H9 (cell line): ENCODE measurements at regions not wholly inside any gene's neighbourhood (a gene's known extent, or its start where the extent isn't known, plus 50 kb on each side); places are given as distances from the start of the nearest gene placed in this dataset.

Experiments
- DNase-seq: peaks from one replicate; pipeline ENCODE4 v3.0.0-alpha.2; 2017
- H2AFZ ChIP-seq: one replicate; pipeline ENCODE4 v1.6.1; 2013; ENCODE audit warnings: mild to moderate bottlenecking, low read length, control low read depth, moderate library complexity
- H2AK5ac ChIP-seq: 2 replicates; pipeline ENCODE4 v1.6.1; 2013; ENCODE audit warnings: low read length, control low read depth, mixed read lengths; ENCODE audit not compliant: insufficient read length
- H2BK120ac ChIP-seq: one replicate; pipeline ENCODE4 v1.6.1; 2013; ENCODE audit warnings: low read depth, mild to moderate bottlenecking, low read length, control low read depth, inconsistent platforms; ENCODE audit not compliant: poor library complexity, severe bottlenecking
- H2BK12ac ChIP-seq: 2 replicates; pipeline ENCODE4 v1.6.1; 2013; ENCODE audit warnings: low read length, control low read depth, mixed read lengths, low read depth; ENCODE audit not compliant: insufficient read length
- H2BK15ac ChIP-seq: 2 replicates; pipeline ENCODE4 v1.6.1; 2013; ENCODE audit warnings: low read depth, low read length, control low read depth
- H2BK20ac ChIP-seq: one replicate; pipeline ENCODE4 v1.6.1; 2013; ENCODE audit warnings: low read depth, mild to moderate bottlenecking, low read length, control low read depth, inconsistent platforms; ENCODE audit not compliant: poor library complexity, severe bottlenecking
- H2BK5ac ChIP-seq: 2 replicates; pipeline ENCODE4 v1.6.1; 2013; ENCODE audit warnings: low read length, control low read depth, mixed read lengths; ENCODE audit not compliant: insufficient read length
- H3K14ac ChIP-seq: 2 replicates; pipeline ENCODE4 v1.6.1; 2013; ENCODE audit warnings: low read length, control low read depth; ENCODE audit not compliant: insufficient read depth
- H3K18ac ChIP-seq: 2 replicates; pipeline ENCODE4 v1.6.1; 2013; ENCODE audit warnings: low read depth, mild to moderate bottlenecking, mixed read lengths, low read length, control low read depth; ENCODE audit not compliant: insufficient read length
- H3K23ac ChIP-seq: 2 replicates; pipeline ENCODE4 v1.6.1; 2013; ENCODE audit warnings: low read length, control low read depth, mixed read lengths, low read depth; ENCODE audit not compliant: insufficient read length
- H3K23me2 ChIP-seq: 2 replicates; pipeline ENCODE4 v1.6.1; 2013; ENCODE audit warnings: low read depth, mild to moderate bottlenecking, mixed read lengths, low read length, control low read depth; ENCODE audit not compliant: insufficient read length, poor library complexity, severe bottlenecking
- H3K27ac ChIP-seq: 2 replicates; pipeline ENCODE4 v1.5.1; 2013; ENCODE audit warnings: low read length, control low read depth, mixed read lengths, low read depth; ENCODE audit not compliant: insufficient read length
- H3K27me3 ChIP-seq: 2 replicates; pipeline ENCODE4 v1.6.1; 2013; ENCODE audit warnings: low read length, control low read depth, inconsistent platforms; ENCODE audit not compliant: insufficient read depth
- H3K4ac ChIP-seq: 2 replicates; pipeline ENCODE4 v1.6.1; 2013; ENCODE audit warnings: low read depth, mild to moderate bottlenecking, control low read depth, inconsistent platforms, low read length, moderate library complexity
- H3K4me1 ChIP-seq: 2 replicates; pipeline ENCODE4 v1.6.1; 2013; ENCODE audit warnings: low read length, control low read depth, inconsistent platforms; ENCODE audit not compliant: insufficient read depth
- H3K4me2 ChIP-seq: 2 replicates; pipeline ENCODE4 v1.6.1; 2013; ENCODE audit warnings: low read length, control low read depth, mixed read lengths; ENCODE audit not compliant: insufficient read length, insufficient read depth
- H3K56ac ChIP-seq: 2 replicates; pipeline ENCODE4 v1.6.1; 2013; ENCODE audit warnings: low read depth, mild to moderate bottlenecking, mixed read lengths, low read length, control low read depth; ENCODE audit not compliant: insufficient read length
- H3K79me1 ChIP-seq: 2 replicates; pipeline ENCODE4 v1.6.1; 2013; ENCODE audit warnings: low read depth, mild to moderate bottlenecking, moderate library complexity, low read length, control low read depth, inconsistent platforms; ENCODE audit not compliant: insufficient read depth, poor library complexity, severe bottlenecking
- H3K79me2 ChIP-seq: 2 replicates; pipeline ENCODE4 v1.6.1; 2013; ENCODE audit warnings: low read length, control low read depth, inconsistent platforms; ENCODE audit not compliant: insufficient read depth
- H3K9ac ChIP-seq: 2 replicates; pipeline ENCODE4 v1.6.1; 2013; ENCODE audit warnings: low read length, control low read depth, mixed read lengths; ENCODE audit not compliant: insufficient read length; ENCODE audit errors: extremely low read depth
- H3K9me3 ChIP-seq: one replicate; pipeline ENCODE4 v1.6.1; 2013; ENCODE audit warnings: low read depth, low read length, inconsistent platforms; ENCODE audit not compliant: control insufficient read depth
- H3T11ph ChIP-seq: one replicate; pipeline ENCODE4 v1.6.1; 2013; ENCODE audit warnings: mild to moderate bottlenecking, low read length, control low read depth, inconsistent platforms
- H4K20me1 ChIP-seq: one replicate; pipeline ENCODE4 v1.6.1; 2013; ENCODE audit not compliant: control insufficient read depth, insufficient read length, insufficient read depth
- H4K5ac ChIP-seq: 2 replicates; pipeline ENCODE4 v1.6.1; 2013; ENCODE audit warnings: low read depth, mild to moderate bottlenecking, mixed read lengths, low read length, control low read depth; ENCODE audit not compliant: insufficient read length
- H4K8ac ChIP-seq: replicated peaks from 2 replicates; pipeline ENCODE4 v1.6.1; 2013; ENCODE audit warnings: low read length, control low read depth, mixed read lengths, low read depth; ENCODE audit not compliant: insufficient read length
- H4K91ac ChIP-seq: 2 replicates; pipeline ENCODE4 v1.6.1; 2013; ENCODE audit warnings: low read depth, mild to moderate bottlenecking, moderate library complexity, mixed read lengths, low read length, control low read depth; ENCODE audit not compliant: insufficient read length
- H3K27ac Mint-ChIP-seq, 3 experiments: 2 replicates in 2 of 3; 3 replicates in 1 of 3; pipeline ENCODE4 v1.8.0; 2020 to 2021; ENCODE audit warnings: mixed read lengths in 3 of 3, mild to moderate bottlenecking in 1 of 3, moderate library complexity in 1 of 3
- H3K27me3 Mint-ChIP-seq: 2 replicates; pipeline ENCODE4 v1.8.0; 2021; ENCODE audit warnings: low read depth, mild to moderate bottlenecking, moderate library complexity, mixed read lengths
- H3K36me3 Mint-ChIP-seq, 3 experiments: 2 replicates in 2 of 3; 3 replicates in 1 of 3; pipeline ENCODE4 v1.8.0; 2020 to 2021; ENCODE audit warnings: low read depth in 3 of 3, mixed read lengths in 3 of 3; ENCODE audit not compliant: insufficient read depth in 1 of 3
- H3K4me1 Mint-ChIP-seq, 2 experiments: 2 replicates each; pipeline ENCODE4 v1.8.0; 2020; ENCODE audit warnings: mixed read lengths in 2 of 2
- H3K4me3 Mint-ChIP-seq, 2 experiments: 2 replicates in 1 of 2; 3 replicates in 1 of 2; pipeline ENCODE4 v1.8.0; 2020 to 2021; ENCODE audit warnings: mild to moderate bottlenecking in 2 of 2, mixed read lengths in 2 of 2, moderate library complexity in 1 of 2
- H3K9me3 Mint-ChIP-seq, 2 experiments: 2 replicates in 1 of 2; 3 replicates in 1 of 2; pipeline ENCODE4 v1.8.0; 2020; ENCODE audit warnings: mild to moderate bottlenecking in 2 of 2, mixed read lengths in 2 of 2, moderate library complexity in 1 of 2
- CTCF ChIP-seq: fragments of 200-600 bp; sonication (generic); conservative IDR thresholded peaks from 3 replicates; pipeline ENCODE4 v1.8.0; 2021; ENCODE audit warnings: antibody characterized with exemption, mild to moderate bottlenecking
- WGBS: extraction: QIAGEN DNeasy Blood & Tissue Kit; methylation state at CpG from one replicate; pipeline ENCODE4 v1.1.7; 2013; ENCODE audit warnings: missing lambda C conversion rate, low lambda C conversion rate, mixed read lengths; ENCODE audit not compliant: insufficient read length; ENCODE audit errors: extremely low coverage; 5-methylcytosine and 5-hydroxymethylcytosine counted together

DNA sequence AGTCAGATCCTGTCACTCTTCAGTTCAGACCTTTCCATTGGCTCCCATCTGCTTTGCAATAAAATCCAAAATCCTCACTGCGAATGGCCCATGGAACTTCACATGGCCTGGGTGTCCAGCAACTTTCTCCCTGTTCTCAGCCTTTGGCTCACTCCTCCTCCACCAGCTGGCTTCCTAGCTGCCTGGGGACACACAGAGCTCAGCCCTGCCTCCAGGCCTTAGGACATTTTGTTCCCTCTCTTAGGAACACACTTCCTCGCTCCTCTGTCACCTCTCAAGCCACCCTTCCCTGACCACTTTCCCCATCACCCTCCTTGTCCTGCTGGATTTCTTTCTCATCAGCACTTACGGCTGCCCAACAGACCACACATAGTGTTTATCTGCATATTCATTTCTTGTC lies 419.6 kb downstream of the MED13L start:
- no peak overlapping the region; a peak in 1 of 7 replicates for H3K27ac Mint-ChIP-seq
- H3K23ac ChIP-seq, result no peak overlapping the region
- no peaks in the 10 kb centered on the region for H3K36me3 Mint-ChIP-seq
- H3K79me2 ChIP-seq, result no peaks in the 10 kb centered on the region
- TF ChIP-seq CTCF, result no peak
- H4K8ac ChIP-seq, result no peak overlapping the region
- no peaks in the 10 kb centered on the region for H3K27me3 ChIP-seq
- H2BK15ac ChIP-seq, result no peak overlapping the region
- H3K4me1 ChIP-seq, result no peaks in the 10 kb centered on the region; the same call in 1 of the 2 replicates
- no peak overlapping the region for H4K91ac ChIP-seq
- H2BK120ac ChIP-seq, result no peak overlapping the region
- WGBS, result no CpG with 5 or more reads among the region's 3 CpGs
- no peak overlapping the region for H3T11ph ChIP-seq
- no peak overlapping the region for H2BK12ac ChIP-seq
- no peak overlapping the region for H3K18ac ChIP-seq
- H2AK5ac ChIP-seq, result no peak overlapping the region
- H3K9me3 Mint-ChIP-seq, result no peaks in the 10 kb centered on the region
- no peak overlapping the region for H3K4me2 ChIP-seq
- peaks cover 4% of the 10 kb centered on the region for H3K27me3 Mint-ChIP-seq
- H3K79me1 ChIP-seq, result no peaks in the 10 kb centered on the region
- no peak overlapping the region for H3K9ac ChIP-seq
- H4K5ac ChIP-seq, result no peak overlapping the region
- H3K4ac ChIP-seq, result no peak overlapping the region
- no peak for DNase-seq
- H3K4me1 Mint-ChIP-seq, result peaks cover 6 to 10% of the 10 kb centered on the region in 2 experiments
- H3K4me3 Mint-ChIP-seq, result no peak overlapping the region
- no peak overlapping the region for H3K56ac ChIP-seq
- H3K27ac ChIP-seq, result no peak overlapping the region
- H2BK20ac ChIP-seq, result no peak overlapping the region
- H3K23me2 ChIP-seq, result no peaks in the 10 kb centered on the region
- H2BK5ac ChIP-seq, result no peak overlapping the region
- no peaks in the 10 kb centered on the region for H3K9me3 ChIP-seq
- H2AFZ ChIP-seq, result no peak overlapping the region
- no peaks in the 10 kb centered on the region for H4K20me1 ChIP-seq
- no peak overlapping the region for H3K14ac ChIP-seq
